Limb (tissue), 2 donors: ENCODE measurements at regions not wholly inside any gene's neighbourhood (a gene's known extent, or its start where the extent isn't known, plus 50 kb on each side); places are given as distances from the start of the nearest gene placed in this dataset.
A peak's percentile ranks its signal among the peaks of the same experiment; 100 is the strongest.

Source experiments
- DNase-seq, 2 donors: peaks; one replicate each; pipeline ENCODE4 v3.0.0-alpha.2; 2016; ENCODE audit errors: extremely low spot score in 2 of 2

DNA sequence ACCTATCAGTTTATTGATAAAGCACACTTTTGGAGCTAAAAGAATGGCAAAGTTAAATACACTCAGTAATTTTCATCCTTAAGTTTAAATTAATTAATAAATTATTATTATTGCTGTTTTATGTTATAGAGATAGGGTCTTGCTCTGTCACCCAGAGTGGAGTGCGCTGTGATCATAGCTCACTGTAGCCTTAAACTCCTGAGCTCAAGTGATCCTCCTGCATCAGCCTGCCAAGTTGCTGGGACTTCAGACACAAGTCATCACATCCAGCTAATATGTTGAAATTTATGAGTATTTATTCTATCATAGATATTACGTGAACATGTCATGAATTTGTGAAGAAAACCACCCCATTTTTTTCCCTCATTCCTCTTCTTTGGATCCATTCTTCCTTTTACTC lies 64.2 kb downstream of the GJA1 start:
- no peak for DNase-seq

DNA sequence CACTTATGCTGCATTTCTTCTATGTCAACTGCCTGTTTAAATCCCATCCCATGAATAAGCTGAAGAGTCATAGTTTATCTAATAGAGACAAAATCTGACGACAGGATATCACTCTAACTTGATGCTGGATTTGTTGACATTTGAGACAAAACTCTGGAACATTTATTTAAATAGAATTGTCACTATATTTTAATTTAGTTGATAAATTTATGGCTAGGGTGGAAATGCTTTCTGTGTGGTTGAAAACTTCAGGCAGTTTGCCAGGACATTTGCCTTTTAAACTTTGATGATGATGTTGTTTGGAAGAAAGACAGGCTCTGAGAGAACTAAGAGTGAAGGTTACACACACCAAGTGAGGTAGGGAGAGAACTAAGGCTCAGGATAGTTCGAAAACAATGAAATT lies 68.1 kb downstream of the GJA1 start:
- DNase-seq: no peak

DNA sequence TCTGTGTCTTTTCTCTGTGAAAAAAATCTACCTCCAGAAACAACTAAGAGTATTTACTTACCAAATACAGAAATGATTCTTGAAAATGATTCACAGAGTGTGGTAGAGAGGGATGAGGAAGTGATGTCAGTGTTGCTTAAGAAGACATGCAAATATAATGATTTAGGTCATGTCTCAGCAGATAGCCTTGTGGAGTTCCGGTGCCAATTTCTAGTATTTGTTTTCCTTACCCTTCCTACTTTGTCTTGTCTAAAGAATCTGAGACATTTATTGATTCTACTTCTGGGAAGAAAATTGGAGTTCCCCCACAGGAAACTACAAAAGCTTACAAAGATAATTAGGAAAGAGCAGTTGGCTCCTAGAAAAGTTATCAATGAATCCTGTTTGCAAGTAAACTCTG lies 68.8 kb downstream of the GJA1 start:
- DNase-seq: peak in 1 of 2 donors; percentile 41

DNA sequence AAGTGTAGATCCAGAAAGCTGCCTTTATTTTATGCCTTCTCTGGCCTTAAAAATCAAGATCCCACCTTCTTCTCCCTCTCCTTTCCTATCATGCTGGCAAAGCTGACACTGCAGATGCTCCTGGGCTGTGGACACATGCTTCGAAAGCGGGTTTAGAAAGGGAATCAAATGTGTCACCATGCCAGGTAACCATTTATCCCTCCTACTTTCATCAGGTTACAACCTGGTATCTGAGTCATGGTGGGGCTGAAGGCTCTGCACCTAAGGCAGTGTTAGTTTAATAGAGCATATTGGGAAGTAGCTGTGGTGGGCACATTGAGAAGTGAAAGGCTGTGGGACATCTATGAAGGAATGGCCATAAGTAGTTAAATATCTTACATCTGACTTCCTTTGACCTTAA lies 69.8 kb downstream of the GJA1 start:
- DNase-seq: no peak

DNA sequence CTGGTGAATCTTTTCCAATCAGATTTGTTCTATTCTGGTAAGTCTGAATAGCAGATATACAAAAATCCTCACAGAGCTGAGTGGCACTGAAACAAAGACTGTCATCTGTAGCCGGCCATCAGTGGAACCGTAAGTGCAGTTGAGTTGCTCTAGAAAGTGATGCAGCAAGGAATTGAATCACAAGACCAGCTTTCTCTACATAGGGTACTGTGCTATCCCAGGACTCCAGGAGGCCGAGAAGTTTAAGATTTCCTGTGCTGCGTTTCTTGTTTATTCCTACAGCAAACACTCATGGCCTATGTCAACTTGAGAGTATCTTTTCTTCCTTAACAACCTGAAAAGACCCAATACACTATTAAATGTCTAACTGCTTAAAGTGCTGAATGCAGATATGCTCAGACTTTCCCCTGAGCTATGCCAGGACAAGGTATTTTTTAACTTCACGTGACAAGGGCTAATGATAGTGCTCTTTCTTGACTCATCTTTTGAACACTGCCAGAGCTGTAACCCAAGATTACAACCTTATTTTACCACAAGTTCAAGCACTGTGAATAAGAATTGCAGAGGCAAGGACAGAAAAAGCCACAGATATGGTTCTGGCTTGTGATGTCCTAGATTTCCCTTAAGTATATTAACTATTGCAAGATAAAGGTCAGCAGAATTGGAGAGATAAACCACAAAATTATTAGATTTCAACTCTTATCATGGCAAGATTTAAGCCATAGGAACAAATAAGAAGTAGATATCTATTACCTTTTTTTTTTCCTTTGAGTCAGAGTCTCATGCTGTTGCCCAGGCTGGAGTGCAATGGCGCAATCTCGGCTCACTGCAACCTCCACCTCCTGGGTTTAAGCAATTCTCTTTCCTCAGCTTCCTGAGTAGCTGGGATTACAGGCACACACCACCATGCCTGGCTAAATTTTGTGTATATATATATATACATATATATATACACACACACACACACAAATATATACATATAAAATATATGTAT lies 71.6 kb downstream of the GJA1 start:
- DNase-seq: no peak

DNA sequence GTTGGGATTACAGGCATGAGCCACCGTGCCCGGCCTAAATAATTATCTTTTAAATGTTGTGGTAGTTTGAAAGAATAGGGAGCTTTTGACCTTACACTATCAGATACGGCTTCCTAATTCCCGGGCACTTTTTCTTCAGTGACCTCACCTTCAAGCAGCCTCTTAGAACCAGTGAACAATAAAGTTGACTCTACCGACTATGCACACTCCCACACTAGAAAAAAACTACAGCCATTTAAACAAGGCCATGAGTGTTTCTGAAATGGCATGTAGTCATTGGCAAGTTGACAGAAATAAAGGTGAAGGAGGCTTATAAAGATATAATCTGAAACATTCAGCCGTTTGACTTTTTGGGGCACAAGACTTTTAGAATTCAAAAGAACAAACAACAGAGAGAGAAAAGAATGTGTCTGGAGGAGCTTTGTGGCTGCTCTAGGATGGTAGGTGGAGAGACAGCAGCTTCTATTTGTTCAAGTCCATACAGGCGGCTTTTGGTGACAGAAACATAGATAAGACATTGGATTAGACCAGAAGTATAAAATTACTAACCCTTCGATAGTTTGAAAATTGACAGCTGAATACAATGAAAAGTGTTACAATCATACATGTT lies 75.2 kb downstream of the GJA1 start:
- DNase-seq: no peak

DNA sequence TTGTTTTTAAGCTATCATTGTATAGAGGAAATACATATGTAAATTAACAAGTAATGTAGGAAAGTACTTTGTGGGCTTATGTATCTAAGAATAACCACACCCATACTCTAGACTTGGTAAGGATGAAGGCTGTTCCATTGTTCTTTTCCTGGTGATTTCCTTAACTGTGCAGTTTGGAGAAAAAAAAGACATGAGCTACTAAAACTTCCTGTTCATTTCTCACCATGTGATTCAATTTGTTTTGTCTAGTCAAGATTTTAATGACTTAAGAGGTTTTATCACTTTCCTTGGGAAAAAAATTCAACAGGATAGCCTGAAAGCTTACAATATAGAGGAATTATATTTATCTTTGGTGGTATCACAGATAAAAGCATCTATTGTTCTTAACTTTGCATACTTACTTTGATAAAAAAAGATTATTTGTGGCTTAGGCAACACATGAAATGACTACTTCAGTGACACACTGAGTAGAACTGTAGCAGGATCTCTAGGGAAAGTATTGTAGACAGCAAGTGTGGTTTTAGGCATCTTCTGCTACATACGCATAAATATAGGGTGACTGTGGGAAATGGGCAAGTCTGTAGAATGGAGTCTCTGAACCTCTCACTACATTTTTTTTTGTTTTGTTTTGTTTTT lies 80.3 kb downstream of the GJA1 start:
- DNase-seq: no peak

DNA sequence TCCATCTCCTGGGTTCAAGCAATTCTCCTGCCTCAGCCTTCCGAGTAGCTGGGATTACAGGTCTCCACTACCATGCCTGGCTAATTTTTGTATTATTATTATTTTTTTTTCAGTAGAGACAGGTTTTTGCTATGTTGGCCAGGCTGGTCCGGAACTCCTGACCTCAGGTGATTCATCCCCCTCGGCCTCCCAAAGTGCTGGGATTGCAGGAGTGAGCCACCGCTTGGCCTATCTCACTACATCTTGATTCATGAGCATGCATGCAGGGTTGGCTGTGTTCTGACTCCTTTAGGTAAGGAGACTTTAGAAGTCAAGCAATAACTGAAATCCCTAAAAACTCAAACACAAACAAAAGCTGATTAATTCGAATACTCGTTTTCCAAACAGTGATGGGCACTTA lies 80.9 kb downstream of the GJA1 start:
- DNase-seq: no peak

DNA sequence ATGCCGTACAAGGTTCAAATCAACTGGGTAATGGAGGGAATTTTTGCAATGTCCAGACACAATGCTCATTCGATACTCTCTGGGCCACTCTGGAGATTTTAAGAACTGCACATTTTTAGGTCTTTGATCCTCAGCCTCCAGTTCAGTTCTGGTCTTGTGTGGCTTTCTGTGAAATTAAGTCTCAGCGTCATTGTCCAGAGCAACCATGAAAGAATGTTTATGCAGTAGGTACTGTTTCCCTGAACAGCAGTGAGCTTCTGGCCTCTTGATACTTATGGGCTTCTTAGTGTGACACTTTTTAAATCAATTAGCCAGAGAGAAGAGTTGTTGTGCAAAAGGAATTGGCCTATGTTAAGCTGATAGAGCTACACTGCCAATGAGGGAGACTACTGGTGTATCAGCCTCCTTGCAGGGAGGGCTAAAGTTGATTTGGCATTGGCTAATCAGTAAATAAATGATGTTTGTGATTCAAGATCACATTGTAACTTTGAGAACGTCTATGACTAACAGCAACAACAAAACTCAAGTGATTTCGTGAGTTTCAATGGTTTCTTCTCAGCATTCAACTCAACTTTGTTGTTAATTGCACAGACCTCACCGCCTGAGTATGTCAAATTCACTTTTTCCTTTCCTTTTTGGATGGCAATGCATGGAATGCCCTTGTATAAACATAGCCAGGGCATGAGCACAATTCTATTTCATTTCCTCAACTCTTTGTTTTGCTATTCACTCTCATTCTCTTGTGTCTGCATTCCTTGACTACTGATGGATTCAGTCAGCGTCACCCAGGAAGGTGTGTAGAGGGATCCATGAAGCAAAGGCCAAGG lies 85.1 kb downstream of the GJA1 start:
- no peak for DNase-seq

DNA sequence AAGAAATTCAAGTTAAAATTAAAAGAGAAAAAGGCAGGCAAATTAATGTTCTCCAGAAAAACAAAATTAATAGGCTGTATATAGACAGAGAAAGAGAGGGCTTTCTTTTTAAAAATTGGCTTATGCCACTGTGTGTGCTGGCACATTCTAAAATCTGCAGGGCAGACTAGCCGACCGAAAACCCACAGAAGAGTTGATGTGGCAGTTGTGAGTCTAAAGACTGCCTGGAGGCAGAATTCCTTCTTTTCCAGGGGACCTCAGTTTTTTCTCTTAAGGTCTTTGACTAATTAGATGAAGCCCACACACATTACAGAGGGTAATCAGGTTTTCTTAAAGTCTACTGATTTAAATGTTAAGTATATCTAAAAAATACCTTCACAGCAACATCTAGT lies 85.7 kb downstream of the GJA1 start:
- DNase-seq: no peak

DNA sequence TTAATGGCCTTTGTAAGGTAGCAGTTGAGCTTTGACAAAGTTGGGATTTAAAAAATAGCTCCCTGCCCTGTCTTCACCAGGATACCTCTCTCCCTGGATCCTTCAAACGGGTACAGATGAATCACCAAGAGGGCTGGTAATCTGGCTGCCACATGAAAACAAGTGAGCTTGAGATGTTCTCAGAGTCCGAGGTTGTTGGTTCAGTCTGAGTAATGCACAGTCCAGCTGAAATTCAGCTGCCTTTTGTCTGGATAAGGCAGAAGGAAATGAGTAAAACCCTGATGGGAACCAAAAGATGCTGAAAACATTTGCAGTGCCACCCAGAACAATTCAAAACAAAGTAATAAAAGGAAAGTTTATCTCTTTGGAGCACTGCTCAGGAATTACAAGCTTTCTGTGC lies 86.8 kb downstream of the GJA1 start:
- DNase-seq: no peak

DNA sequence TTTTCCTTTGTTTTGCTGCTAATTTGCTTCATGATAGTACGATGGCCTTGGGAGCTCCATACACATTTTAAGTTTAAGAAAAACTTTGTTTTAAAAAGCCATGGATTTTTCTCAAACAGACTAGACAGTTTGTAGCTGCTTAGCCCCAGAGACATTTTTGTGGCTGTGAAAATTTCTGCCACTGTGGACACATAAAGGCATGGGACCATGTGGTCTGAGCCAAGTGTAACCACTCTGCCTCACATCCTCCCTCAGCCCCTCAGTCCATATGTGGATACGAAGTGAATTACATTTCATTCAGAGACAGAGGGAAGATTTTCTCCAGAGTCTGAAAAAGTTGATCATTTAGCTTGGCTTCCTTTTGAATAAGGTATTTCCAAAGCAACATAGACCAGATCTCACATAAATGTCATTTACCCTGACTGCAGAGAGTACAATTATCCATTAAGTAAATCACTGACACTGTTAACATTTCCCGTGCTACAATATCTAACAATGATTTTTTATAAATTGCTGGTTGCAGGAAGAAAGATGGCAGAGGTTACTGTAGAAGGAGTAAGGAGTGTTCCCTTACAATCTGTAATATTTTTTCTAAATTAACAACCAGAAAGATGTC lies 87.4 kb downstream of the GJA1 start:
- no peak for DNase-seq

DNA sequence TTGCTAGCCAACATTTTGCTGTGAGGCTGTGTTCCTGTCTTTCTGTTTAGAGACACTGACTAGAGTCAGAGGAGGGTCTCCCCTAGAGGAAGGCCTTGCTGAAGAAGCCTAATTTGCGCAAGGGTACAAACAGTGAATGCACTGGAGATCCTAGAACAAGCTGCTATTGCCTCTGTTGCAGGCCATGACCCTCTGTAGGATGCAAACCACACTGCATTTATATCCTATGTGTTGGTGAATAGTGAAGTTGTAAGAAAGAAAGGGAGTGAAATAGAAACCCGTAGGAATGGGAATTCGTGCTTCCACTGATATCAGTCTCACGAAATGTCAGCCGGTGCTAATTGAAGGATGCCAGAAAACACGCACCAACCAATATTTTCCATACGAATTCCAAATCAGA lies 88.2 kb downstream of the GJA1 start:
- no peak for DNase-seq

DNA sequence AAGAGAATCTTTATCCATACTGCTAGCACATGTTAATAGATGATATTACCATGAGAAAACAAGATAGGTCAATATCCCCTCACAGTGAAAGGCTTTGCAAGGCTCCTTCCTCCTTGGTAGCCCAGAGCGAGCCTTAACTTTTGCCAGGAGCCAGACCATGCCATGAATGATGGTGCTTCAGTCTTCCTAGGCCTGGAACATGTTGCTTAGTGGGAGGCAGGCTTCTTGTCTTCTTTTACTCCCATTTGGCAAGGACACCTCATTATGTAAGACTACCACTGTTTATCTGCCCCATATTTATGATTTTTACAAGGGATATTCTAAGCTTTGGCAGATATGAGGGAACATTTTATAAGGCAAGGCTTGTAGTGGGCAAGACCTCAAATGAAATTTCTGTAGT lies 90.8 kb downstream of the GJA1 start:
- no peak for DNase-seq

DNA sequence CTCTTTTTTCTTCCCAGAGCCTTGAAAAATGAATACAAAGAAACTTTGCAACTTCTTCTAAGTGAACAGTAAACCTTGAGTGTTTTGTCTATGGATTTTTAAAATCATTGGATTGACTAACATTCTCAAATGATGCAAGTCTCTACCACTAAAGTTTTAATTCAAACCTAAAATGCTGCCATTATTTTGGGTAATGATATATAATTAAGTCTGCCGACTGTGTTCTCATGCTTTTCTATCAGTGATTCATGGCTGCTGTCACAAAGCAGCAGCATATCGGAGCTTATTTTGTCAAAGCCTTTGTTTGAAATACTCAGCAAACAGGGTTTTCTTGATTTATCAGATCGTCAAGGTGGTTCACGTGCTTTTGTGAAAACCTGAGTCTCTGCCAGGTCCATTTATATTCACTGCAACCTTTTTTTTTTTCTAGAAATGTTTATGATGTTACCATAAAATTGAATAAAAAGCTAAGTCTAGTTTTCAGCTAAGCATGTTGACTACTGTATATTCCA lies 96.3 kb downstream of the GJA1 start:
- no peak for DNase-seq

DNA sequence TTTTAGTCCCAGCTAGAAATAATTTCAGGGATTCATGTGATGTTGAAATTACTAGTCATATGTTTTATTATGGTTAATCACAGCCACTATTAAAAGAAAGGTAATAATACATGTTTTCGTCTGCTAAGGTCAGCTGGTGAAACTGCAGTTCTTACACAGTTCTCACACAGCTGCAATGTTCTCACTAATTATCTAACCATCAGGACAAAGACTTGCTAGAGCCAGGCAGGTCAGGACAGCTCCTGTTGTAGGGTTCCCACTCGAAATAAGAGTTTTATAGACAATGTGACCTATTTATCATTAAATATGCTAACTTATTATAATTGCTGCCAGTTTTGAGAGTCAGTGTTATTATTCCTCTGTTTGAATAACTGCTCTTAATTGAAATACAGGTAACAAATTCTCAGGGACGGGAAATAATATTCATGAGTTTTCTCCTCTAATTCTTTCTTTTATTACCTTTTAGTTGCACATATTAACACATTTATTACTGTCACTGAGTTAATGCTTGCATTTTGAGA lies 97.9 kb downstream of the GJA1 start:
- DNase-seq: no peak

DNA sequence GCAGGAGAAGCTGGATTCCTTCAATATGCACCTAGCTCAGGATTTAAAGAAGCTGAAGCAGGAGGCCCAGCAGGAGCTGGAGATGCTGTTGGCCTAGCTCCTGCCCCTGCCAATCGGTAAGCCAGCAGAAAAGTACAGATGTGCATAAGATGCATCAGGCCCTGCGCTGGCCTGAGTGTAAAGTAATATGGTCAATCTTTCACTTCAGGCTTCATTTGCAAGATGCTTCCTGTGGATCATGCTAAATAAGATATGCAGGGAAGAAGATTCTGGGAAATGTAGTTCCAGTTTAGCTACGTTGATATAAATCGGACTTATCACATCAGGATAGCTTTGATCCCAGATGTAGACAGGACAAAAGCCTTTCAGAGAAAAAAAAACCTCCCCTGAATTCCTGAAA lies 100.3 kb downstream of the GJA1 start:
- DNase-seq: no peak

DNA sequence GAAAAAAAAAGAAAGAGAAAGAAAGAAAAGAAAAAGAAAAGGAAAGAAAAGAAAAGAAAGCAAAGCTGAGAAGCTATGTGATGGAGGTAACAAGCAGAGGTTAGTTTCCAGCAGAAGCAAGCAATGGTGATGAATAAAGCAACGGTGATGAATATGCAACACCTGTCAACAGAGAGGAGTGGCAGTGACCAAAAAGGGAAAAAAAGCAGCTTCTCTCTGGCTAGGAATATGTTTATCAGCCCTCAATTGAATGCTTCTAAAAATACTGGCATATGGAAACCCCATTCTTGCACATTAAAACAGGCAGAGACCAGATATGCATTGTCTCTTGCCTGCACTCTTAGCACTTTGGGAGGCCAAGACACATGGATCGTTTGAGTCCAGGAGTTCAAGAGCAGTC lies 100.9 kb downstream of the GJA1 start:
- no peak for DNase-seq

DNA sequence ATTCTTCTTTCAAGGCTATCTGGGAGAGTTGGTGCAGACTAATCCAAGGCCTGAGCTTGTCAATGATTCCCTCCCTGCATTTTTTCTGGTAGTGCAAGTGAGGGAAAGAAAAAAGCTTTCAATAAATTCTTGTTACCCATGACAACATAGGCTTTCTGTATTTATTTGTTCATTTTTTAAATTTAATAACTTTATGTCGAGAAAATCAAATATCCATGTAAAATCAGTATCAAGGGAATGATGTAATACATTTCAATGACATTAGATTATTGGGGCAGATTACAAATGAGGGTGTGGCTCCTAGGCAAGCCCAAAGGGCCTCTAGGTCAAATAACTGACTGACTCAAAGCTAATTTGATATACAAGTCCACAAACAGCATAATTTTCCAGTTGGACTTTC lies 104.0 kb downstream of the GJA1 start:
- DNase-seq: no peak

DNA sequence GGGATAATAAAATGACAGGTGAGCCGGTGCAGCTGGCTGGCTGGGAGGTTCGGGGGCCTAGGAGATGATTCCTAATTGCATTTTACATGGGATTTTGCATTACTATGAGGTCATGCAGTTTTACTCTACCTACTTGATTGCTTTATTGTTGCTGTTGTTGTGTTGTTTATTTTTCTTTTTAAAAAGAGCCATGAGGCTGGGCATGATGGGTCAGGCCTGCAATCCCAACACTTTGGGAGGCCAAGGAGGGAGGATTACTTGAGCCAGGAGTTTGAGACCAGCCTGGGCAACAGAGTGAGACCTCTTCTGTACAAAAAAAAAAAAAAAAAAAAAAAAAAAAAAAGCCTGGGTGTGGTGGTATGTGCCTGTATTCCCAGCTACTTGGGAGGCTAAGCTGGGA lies 104.8 kb downstream of the GJA1 start:
- no peak for DNase-seq

DNA sequence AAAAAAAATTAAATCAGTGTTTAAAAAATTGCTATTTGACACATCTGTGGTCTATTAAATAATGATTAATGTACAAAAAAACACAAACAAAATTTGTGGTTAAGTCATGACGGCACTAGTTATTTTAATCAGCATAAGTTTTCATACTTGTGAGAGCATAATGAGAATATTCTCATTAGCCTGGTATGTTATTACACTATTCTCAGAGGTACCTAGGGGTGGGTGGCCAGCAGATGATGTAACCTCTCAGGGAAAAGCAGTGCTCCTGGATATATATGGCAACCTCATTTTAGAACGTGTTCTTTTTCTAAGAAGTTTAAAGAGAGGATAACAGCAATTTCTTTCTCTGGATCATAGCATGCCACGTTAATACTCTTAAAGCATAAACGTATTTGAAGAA lies 109.2 kb downstream of the GJA1 start:
- no peak for DNase-seq
